HG02973 (cell line): ENCODE measurements at regions not wholly inside any gene's neighbourhood (a gene's known extent, or its start where the extent isn't known, plus 50 kb on each side); places are given as distances from the start of the nearest gene placed in this dataset.
"Not testable (repeated sequence)": the region's sequence is repeated elsewhere in the genome, so short reads cannot be mapped to it uniquely, and the experiment has no call there.

Experiments
- ATAC-seq: cut with Tn5 transposase; IDR thresholded peaks from one replicate; pipeline ENCODE4 v1.9.1; 2021; ENCODE audit warnings: moderate library complexity; ENCODE audit not compliant: unreplicated experiment

GRCh38 chr12:59365133-59365532 lies 230.7 kb upstream of the SLC16A7 start:
- no peak for ATAC-seq

GRCh38 chr12:59357811-59358210 lies 238.0 kb upstream of the SLC16A7 start:
- ATAC-seq, result no peak

- ATAC-seq, result not testable (repeated sequence)
Measured at GRCh38 chr12:59346248-59346647, 249.6 kb upstream of the SLC16A7 start.

GRCh38 chr12:59345406-59345805 lies 250.4 kb upstream of the SLC16A7 start:
- no peak for ATAC-seq

GRCh38 chr12:59344224-59344623 lies 251.6 kb upstream of the SLC16A7 start:
- no peak for ATAC-seq

- no peak for ATAC-seq
Measured at GRCh38 chr12:59329462-59329861, 266.4 kb upstream of the SLC16A7 start.

- not testable (repeated sequence) for ATAC-seq
Measured at GRCh38 chr12:59328395-59329075, 267.3 kb upstream of the SLC16A7 start.

GRCh38 chr12:59326457-59326856 lies 269.4 kb upstream of the SLC16A7 start:
- ATAC-seq, result not testable (repeated sequence)

- no peak for ATAC-seq
Measured at GRCh38 chr12:59322473-59322872, 273.4 kb upstream of the SLC16A7 start.

GRCh38 chr12:59321278-59321677 lies 274.6 kb upstream of the SLC16A7 start:
- no peak for ATAC-seq

- no peak for ATAC-seq
Measured at GRCh38 chr12:59320112-59320511, 275.7 kb upstream of the SLC16A7 start.

GRCh38 chr12:59318940-59319339 lies 276.9 kb upstream of the SLC16A7 start:
- ATAC-seq, result no peak

- no peak for ATAC-seq
Measured at GRCh38 chr12:59317598-59317997, 278.2 kb upstream of the SLC16A7 start.

- no peak for ATAC-seq
Measured at GRCh38 chr12:59316938-59317337, 278.9 kb upstream of the SLC16A7 start.

GRCh38 chr12:59316354-59316753 lies 279.5 kb upstream of the SLC16A7 start:
- ATAC-seq, result not testable (repeated sequence)

GRCh38 chr12:59314209-59314608 lies 281.6 kb upstream of the SLC16A7 start:
- ATAC-seq, result no peak

GRCh38 chr12:59304077-59304721 lies 291.6 kb upstream of the SLC16A7 start:
- ATAC-seq, result no peak

- no peak for ATAC-seq
Measured at GRCh38 chr12:59298296-59298695, 297.5 kb upstream of the SLC16A7 start.

GRCh38 chr12:59294221-59294620 lies 301.6 kb upstream of the SLC16A7 start:
- no peak for ATAC-seq

- ATAC-seq, result no peak
Measured at GRCh38 chr12:59282999-59283398, 312.8 kb upstream of the SLC16A7 start.

GRCh38 chr12:59273561-59273960 lies 322.3 kb upstream of the SLC16A7 start:
- not testable (repeated sequence) for ATAC-seq

GRCh38 chr12:59268295-59268809 lies 327.5 kb upstream of the SLC16A7 start:
- ATAC-seq, result no peak
